ENCODE measurements at regions not wholly inside any gene's neighbourhood (a gene's known extent, or its start where the extent isn't known, plus 50 kb on each side); places are given as distances from the start of the nearest gene placed in this dataset.

DNA sequence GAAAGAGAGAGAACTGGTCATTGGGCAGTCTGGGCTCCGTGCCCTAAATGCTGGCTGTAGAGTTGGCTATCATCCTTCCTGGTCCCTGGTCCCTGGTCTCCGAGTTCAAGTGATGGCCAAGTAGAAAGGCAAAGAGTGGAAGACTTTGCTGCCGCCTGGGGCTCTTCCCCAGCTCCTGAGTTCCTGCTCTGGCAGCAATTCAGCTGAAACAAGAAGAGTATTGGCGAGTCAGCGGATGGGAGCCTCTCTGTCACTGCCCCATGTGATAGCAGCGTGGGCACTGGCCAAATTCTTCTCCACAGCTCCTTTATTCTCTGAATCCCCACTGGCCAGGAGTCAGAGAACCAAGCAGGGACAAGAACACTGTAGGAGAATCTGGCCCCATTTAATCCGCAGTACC, 351.0 kb upstream of the POU3F3 start:
- Histone ChIP-seq H3K4me3 (ENCODE audit: low read depth, low read length) (no peak overlapping the region), H3K27me3 (ENCODE audit: insufficient read depth, low read depth, severe bottlenecking) (peaks cover 63% of the 10 kb centered on the region), H3K27ac (no peak overlapping the region), H3K36me3 (no peaks in the 10 kb centered on the region), H3K9me3 (ENCODE audit: severe bottlenecking) (no peaks in the 10 kb centered on the region)
- DNase-seq = no peak
- TF ChIP-seq CTCF (IDR thresholded peaks at IDR 0.05; ENCODE audit: low read depth, low read length) = no peak

DNA sequence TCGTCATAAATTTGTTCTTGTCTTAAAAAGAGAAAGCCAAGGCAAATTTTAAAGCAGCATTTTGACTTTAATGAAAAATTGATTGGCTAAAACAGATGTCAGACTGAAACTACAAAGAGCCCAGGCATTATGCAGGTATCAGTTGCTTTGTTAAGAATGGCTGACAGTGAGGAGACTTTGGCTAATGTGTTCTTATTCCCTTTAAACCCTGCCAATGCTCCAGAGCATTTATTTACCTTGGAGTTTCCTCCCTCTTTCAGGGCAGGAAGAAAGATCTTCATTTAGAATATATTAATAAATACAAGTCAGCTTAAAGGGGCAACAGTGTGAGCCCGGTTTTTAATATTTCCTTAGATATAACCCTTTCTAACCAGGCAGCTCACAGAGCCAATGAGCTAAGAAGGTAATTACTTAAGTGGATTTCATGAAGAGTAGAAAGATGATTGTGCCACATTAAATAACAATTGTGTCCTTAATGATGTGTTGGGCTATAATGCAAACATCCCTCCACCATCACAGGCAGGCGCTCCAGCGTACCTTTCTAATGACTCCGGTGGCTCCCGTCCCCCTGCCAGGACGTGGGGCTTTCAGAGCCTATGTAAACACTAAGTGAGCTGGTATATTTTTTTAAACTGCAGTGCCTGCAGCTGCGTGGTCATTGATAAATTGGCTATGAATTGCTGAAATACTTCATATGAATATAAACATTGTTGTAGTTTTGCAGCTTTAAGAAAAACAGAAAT, 349.4 kb upstream of the POU3F3 start:
- DNase-seq = no peak
- no peak overlapping the region for H3K27ac ChIP-seq
- no peaks in the 10 kb centered on the region for H3K36me3 ChIP-seq

GRCh38 chr2:104518256-104518655, 335.7 kb upstream of the POU3F3 start:
- Histone ChIP-seq H3K27me3 (ENCODE audit: insufficient read depth, low read depth, severe bottlenecking) (peaks cover 72% of the 10 kb centered on the region), H3K36me3 (no peaks in the 10 kb centered on the region), H3K4me3 (ENCODE audit: low read depth, low read length) (no peak overlapping the region), H3K27ac (no peak overlapping the region), H3K9me3 (ENCODE audit: severe bottlenecking) (no peaks in the 10 kb centered on the region)
- TF ChIP-seq CTCF (IDR thresholded peaks at IDR 0.05; ENCODE audit: low read depth, low read length) = no peak
- DNase-seq = no peak

More for the DNA sequence above, 349.4 kb upstream of the POU3F3 start:
- no peak overlapping the region for H3K4me3 ChIP-seq (ENCODE audit: low read depth, low read length)
- no peaks in the 10 kb centered on the region for H3K9me3 ChIP-seq (ENCODE audit: severe bottlenecking)
- H3K27me3 ChIP-seq (ENCODE audit: insufficient read depth, low read depth, severe bottlenecking) = peaks cover 60% of the 10 kb centered on the region
- TF ChIP-seq CTCF (IDR thresholded peaks at IDR 0.05; ENCODE audit: low read depth, low read length) = no peak

- no peak overlapping the region for H3K4me3 ChIP-seq (ENCODE audit: low read depth, low read length)
- no peaks in the 10 kb centered on the region for H3K9me3 ChIP-seq (ENCODE audit: severe bottlenecking)
- no peaks in the 10 kb centered on the region for H3K36me3 ChIP-seq
- H3K27ac ChIP-seq = no peak overlapping the region
- no peak for DNase-seq
- peaks cover 65% of the 10 kb centered on the region for H3K27me3 ChIP-seq (ENCODE audit: insufficient read depth, low read depth, severe bottlenecking)
- TF ChIP-seq CTCF (IDR thresholded peaks at IDR 0.05; ENCODE audit: low read depth, low read length) = no peak
Observed at GRCh38 chr2:104521247-104521646, 332.7 kb upstream of the POU3F3 start.

DNA sequence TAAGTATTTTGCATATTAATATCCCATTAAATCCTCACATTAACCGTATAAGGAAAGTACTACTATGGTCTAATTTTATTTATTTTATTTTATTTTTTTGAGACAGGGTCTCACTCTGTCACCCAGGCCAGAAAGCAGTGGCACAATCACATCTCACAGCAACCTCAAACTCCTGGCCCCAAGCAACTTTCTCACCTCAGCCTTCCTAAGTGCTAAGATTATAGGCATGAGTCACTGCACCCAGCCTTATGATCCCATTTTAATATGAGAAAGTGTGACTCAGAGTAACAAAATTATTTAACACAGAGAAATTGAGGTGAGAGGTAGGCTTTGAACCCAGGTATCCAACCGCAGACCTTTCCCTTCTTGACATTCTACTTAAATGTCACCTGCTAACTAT, 330.0 kb upstream of the POU3F3 start:
- Histone ChIP-seq H3K27ac (no peak overlapping the region), H3K9me3 (ENCODE audit: severe bottlenecking) (no peaks in the 10 kb centered on the region), H3K4me3 (ENCODE audit: low read depth, low read length) (no peak overlapping the region), H3K27me3 (ENCODE audit: insufficient read depth, low read depth, severe bottlenecking) (peaks cover 74% of the 10 kb centered on the region), H3K36me3 (no peaks in the 10 kb centered on the region)
- no peak for TF ChIP-seq CTCF (IDR thresholded peaks at IDR 0.05; ENCODE audit: low read depth, low read length)
- no peak for DNase-seq

- H3K27ac ChIP-seq = no peak overlapping the region
- H3K27me3 ChIP-seq (ENCODE audit: insufficient read depth, low read depth, severe bottlenecking) = peaks cover 74% of the 10 kb centered on the region
- H3K36me3 ChIP-seq = no peaks in the 10 kb centered on the region
- DNase-seq = no peak
- TF ChIP-seq CTCF (IDR thresholded peaks at IDR 0.05; ENCODE audit: low read depth, low read length) = no peak
- H3K9me3 ChIP-seq (ENCODE audit: severe bottlenecking) = no peaks in the 10 kb centered on the region
- no peak overlapping the region for H3K4me3 ChIP-seq (ENCODE audit: low read depth, low read length)
Observed at GRCh38 chr2:104528101-104528500, 325.8 kb upstream of the POU3F3 start.
